GM18508 (cell line): ENCODE measurements at regions not wholly inside any gene's neighbourhood (a gene's known extent, or its start where the extent isn't known, plus 50 kb on each side); places are given as distances from the start of the nearest gene placed in this dataset.
"Not testable (repeated sequence)": the region's sequence is repeated elsewhere in the genome, so short reads cannot be mapped to it uniquely, and the experiment has no call there.

Experiments
- ATAC-seq: cut with Tn5 transposase; IDR thresholded peaks from one replicate; pipeline ENCODE4 v1.9.1; 2021; ENCODE audit warnings: moderate number of reproducible peaks; ENCODE audit not compliant: insufficient read depth, unreplicated experiment

DNA sequence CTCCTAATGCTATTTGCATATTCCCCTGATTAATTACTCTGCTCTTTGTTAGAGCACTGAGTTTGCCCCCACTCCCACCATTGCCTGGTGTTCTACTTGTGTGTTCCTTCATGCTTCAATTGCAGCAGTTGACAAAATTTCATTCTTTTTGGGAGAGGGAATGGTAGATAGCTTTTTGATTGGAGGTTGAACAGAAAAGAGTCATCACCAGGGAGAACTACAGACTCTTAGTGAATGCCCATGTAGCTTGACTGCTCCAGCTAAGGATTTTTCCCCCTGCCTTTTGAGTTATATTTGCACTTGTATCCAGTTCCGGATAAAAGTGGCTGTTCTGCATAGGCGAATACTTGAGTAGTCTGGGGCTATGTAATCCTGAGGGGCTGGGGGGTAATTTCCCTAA, 183.9 kb downstream of the ETNK1 start:
- no peak for ATAC-seq

DNA sequence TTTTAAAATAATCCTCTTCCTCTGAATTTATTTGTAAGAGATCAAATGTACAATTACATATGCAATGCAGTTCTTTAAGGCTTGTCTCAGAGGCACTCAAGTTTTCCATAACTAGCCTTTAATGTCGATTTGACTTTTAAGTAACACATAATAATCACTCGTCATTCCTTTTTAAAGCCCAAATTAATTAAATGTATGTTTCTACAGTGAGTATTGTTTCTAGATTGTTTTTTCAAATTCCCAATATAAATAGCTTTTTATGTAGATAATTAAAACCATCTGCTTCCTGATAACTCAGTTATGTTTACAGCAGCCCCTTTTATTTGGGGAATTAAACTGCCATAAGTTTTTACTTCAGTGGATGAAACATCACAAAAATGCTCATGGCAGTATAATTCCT, 185.1 kb downstream of the ETNK1 start:
- ATAC-seq: no peak

DNA sequence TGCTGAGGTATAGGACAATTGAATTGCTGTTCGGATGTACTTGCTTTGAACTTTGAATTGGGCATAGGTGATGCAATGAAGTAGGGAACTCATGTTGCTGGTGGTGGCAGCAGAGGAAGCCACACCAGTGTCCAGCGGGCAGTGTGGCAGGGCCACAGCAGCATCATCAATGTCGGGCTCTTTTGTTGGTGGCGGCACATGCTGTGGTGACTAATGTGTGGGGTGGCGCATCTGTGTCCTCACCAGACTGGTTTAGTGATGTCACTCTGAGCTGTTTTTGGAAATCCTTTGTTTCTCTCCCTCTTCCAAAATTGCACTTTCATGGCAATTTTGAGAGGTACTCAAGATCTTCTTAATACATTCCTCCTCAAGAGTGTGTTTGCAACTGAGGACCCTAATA, 187.6 kb downstream of the ETNK1 start:
- no peak for ATAC-seq

DNA sequence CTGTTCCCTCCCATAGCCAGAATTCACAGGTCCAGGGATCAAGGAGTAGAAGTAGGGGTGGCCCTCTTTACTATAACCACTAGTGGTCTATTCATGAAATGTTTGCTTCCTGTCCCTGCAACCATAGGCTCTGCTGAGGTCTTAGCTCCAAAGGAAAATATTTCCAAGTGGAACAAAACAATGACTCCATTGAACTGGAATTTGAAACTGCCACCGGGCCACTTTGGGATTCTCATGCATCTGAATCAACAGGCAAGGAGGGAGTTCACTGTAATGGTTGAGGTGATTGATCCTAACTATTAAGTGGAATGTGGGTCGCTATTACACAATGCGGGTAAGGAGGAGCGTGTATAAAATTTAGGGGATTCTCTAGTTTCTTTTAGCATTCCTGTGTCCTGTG, 197.0 kb downstream of the ETNK1 start:
- no peak for ATAC-seq

DNA sequence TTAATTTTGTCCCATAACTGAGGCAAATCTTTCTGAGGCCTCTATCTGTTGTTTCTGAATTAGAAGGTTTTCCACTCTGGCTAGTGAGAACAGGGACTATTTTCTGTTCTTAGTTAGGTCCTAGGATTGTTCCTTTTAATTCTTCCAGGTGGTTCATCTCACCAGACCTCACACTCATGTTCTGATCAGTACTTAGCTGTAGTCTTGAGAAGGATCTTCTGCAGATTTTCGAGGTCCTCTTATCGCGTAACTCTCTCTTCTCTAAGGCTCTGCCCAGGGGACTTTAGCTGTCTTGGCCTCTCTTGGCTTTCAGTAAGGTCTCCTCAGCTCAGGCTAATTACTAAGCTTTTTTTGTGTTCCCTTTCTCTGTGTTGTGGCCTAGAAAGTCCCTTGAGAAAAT, 201.1 kb downstream of the ETNK1 start:
- ATAC-seq: no peak

DNA sequence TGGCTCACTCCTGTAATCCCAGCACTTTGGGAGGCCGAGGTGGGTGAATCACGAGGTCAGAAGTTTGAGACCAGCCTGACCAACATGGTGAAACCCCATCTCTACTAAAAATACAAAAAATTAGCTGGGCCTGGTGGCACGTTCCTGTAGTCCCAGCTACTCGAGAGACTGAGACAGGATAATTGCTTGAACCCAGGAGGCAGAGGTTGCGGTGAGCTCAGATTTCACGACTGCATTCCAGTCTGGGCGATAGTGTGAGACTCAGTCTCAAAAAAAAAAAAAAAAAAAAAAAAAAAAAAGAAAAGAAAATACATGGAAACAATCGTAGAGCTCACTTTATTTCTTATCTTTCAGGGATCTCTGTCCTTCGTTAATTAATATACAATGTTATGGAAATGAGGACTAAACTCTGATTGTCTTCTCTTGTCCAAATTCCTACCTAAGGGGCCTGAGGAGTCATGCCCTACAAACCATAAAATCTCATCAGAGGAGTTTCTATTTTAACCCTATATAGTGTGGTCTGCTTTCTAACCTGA, 201.5 kb downstream of the ETNK1 start:
- not testable (repeated sequence) for ATAC-seq

DNA sequence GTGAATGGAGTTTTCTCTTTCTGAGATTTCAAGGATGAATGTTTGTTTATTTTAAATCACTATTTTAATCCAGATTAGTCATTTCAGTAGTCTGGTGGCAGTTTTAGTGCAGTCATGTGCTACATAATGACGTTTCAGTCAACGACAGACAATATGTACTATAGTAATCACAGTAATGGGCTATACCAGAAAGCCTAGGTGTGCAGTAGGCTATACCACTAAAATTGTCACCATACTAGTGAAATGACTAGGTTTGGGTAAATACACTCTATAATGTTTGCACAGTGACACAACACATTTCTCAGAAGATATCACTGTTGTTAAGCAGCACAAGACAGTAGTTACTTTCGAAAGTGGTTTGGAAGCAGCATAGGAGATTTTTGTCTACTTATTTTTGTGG, 203.1 kb downstream of the ETNK1 start:
- no peak for ATAC-seq

DNA sequence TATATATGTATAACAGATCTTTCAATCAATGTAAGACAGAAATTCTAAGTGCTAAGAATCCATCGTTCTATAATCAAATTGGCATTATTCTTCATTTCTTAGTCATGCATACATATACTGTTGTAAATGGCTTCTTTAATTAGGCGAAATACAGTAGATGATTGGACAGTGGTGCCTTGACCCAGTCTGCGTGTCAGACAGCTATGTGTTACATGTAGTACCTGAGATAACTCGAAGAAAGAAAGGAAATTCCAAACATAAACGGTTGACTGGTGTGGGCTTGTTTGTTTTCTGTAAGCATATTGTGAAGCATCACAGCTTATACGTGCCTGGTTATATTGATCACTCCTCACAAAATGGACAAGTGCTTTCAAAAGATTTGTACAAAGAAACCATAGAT, 210.5 kb downstream of the ETNK1 start:
- no peak for ATAC-seq

DNA sequence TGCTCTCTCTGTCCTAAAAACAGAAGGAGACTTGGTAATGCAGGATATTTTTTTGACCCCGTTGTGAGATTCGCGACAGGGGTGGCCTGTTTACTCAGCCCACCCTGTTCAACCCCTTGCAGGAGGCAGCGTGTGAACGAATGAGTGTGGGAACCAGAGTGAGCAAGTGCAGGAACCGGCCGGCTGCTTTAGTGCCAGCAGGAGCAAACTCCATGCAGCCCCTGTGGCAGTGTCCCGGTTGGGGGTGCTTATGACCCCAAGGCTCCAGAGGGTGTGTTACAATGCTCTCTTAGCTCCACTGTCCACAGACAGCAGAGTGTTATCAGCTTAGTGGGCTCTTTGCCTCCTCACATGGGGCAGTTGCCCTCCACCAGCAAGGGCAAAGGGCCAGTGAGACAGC, 225.2 kb downstream of the ETNK1 start:
- no peak for ATAC-seq

DNA sequence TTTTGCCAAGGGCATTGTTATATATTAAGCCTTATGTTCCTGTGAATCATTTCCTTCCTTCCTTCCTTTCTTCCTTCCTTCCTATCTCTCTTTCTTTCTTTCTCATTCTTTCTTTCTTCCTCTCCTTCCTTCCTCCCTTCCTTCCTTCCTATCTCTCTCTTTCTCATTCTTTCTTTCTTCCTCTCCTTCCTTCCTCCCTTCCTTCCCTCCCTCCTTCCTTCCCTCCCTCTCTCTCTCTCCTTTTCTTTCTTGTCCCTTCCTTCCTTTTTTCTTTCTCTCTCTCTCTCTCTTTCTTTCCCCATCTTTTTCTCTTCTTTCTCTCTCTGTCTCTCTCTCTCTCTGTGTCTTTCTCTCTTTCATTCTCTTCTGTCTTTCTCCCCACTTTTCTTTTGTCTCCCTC, 226.6 kb downstream of the ETNK1 start:
- no peak for ATAC-seq

DNA sequence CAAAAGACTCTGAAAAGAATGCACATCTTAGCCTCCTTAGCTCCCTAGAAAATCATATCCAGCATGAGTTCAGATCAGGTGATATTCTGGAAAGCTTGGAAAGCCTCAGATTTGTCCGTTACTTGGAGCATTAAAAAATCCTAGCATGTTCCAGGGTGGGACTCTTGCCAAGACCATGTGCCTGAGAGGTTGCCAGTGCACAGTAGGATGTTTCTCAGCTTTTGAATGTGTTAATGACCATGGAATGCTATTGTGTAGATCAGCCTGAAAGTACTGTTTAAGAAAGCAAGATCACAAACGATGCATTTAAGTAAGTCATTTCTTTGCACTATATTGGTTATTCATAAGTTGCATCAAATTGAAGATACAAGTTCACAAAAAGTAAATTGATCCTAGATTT, 230.5 kb downstream of the ETNK1 start:
- no peak for ATAC-seq

DNA sequence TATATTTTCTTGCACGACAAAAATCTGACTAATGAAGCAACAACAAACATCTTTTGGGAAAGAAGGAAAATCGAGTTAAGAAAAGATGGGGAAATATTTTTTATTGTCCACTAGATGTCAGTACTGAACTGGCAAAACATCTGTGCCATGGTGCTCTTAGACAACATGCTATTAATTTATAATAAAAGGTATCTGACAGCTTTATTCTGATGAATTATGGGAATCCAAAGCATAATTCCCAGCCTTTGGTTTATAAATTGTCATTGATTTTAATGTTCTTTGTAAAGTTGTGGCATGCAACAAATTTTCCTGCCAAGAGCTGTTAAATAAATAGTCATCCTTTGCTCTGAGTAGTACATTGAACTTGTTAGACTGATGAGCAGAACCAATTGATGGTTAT, 231.2 kb downstream of the ETNK1 start:
- no peak for ATAC-seq

DNA sequence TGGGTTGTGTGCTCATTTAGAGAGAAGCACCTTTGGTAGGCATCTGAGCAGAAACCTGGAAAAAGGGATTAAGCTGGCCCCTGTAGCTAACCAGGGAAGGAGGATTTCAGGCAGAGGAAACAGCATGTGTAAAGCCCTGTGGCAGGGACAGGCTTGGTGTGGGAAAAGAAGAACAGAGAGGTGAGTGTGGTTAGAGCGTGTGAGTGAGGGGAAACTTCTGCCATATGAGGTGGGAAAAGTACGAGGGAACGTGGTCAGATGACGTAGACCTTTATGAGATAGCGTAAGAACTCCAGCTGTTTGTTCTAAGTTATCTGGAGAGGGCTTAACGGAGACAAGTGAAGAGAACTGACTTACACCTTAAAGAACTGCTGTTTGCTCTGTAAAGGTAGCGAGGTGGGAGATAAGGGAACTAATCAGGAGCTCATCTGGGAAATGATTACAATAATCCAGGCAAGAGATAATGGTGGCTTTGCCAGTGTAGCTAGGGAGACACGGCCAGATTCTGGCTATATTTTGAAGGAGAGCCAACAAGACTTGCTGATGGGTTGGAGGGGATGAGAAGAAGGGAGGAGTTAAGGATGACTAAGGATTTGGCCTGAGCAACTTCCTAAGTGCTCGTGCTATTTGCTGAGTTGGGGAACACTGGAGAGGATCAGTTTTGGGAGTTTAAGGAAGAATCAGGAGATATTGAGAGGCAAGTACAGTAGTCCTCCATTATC, 234.0 kb downstream of the ETNK1 start:
- ATAC-seq: no peak

DNA sequence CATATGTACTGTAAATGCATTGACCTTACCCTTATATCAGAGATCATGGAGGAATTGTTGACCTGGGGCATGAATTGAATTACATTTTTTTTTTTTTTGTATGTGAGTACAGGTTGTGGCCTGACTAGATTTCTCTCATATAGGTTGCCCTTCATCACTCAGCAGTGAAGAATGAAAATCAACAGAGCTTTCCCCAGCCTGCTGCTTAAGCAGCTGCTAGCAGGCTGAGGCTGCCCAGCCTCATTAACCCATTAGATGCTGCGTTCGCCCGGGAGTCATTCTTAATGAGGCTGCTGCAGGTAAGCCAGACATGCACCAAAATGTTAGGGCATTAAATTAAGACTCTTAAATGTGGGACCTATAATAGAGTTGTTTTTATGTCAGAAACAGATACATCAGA, 236.0 kb downstream of the ETNK1 start:
- ATAC-seq: no peak

DNA sequence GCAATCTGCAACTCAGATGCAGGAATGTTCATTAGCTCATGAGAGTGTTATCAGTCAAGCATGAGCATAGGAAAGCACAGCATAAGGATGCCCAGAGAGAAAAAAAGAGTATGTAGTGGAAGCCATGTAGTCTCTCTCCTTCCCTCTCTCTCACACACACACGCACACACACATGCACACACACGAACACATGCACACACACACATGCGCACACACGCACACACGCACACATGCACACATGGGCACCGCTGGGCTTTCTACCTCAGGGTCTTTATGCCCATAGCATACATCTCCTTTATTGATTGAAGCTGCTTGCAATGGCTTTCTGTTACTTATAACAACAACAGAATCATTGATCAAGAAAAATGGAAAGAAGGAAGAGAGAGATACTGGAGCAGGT, 240.9 kb downstream of the ETNK1 start:
- no peak for ATAC-seq

DNA sequence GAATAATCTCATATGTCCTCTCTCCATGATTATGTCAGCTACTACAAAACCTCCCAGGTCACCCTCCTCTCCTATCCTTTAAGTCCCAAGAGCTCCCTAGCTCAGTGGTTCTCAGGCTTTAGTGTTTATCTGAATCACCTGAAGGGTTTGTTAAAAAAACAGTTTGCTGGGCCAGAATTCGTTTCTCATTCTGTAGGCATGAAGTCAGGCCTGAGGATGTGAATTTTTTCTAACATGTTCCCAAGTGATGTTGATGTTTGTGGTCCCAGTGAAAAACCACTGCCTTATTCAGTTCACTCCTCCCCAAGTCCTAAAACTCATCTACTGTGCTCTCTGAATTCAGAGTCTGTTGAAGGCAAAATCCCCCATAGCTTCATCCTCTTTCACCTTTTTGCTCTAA, 241.4 kb downstream of the ETNK1 start:
- ATAC-seq: no peak

DNA sequence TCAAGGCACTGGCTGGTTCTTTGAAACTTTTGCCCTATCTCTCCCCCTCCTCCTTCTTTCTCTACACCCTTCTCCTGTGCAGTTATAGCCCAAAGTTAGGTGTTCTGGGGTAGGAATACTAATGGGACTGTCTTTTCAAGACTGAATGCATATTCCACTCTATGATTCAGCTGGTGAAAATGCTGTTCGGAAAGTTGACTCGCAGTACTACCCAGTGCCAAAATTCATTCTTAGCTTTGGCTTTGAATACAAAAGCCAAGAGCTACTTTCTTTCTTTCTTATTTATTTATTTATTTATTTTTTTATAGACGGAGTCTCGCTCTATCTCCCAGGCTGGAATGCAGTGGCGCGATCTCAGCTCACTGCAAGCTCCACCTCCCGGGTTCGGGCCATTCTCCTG, 249.2 kb downstream of the ETNK1 start:
- no peak for ATAC-seq

DNA sequence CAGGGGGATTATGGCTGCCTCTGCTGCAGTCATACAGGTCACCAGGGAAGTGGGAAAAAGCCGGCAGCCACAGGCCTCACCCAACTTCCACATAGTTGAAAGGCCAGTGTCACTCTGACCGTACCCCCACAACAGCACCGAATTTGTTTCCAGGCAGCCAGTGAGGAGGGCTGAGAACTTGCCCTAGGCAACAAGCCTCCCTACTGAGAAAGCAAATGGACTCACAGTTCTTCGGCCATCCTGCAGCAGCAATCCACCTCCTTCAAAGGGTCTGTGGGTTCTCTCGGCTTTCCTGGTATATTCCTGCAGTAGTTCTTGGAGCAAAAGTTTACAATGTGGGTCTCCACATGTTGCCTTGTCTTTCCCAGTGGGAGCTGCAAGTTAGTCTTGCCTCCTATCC, 251.3 kb downstream of the ETNK1 start:
- ATAC-seq: no peak

DNA sequence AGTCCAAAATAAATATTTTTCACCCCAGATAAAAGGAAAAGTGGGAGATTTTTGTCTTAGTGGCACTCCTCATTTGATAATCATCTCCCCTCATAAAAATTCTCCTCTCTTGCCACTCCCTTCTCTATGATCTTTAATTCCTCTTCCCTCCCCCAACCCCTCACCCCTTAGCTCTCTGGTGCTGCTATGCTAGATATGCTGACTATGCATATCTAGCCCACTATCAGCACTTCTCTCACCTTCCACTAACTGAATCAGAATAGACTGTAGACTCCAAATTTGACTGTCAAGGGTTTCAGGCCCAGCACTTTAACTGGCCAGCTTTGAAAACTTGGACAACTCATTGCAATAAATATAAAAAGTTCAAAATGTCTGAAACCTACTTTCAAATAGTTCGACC, 254.2 kb downstream of the ETNK1 start:
- no peak for ATAC-seq

DNA sequence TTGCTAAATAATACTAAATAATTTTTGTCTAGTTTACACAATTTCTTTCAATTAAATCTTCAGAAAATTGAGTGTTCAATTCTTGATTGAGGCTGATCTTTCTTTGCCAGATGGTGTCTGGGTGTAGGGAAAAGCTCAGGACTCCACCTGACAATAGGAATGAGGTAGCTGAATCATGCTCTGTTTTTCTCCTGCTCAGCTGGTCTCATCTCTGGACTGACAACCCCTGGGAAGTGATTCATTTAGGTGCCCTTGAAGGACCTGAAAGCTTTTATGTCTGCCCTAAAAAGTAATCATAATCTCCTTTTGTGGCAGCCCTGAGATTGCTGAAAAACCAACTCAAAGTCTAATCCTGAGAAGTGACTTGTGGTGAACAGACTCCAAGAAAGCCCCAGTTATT, 255.4 kb downstream of the ETNK1 start:
- ATAC-seq: no peak

DNA sequence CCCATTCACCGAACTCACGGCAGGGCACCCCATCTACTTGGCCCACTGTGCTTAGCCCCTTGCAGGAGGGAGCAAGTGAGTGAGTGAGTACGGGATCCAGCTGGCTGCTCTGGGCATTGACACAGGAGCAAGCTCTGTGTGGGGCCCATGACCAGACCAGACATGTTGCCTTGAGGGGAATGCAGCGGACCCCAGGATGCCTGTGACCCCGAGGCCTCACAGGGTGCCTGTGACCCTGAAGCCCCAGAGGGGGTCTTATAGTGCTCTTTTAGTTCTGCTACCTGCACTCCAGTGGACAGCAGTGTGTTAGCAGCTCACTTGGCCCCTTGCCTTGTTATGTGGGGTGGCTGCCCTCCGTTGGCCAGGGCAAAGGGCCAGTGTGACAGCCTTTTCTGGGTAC, 255.8 kb downstream of the ETNK1 start:
- no peak for ATAC-seq

DNA sequence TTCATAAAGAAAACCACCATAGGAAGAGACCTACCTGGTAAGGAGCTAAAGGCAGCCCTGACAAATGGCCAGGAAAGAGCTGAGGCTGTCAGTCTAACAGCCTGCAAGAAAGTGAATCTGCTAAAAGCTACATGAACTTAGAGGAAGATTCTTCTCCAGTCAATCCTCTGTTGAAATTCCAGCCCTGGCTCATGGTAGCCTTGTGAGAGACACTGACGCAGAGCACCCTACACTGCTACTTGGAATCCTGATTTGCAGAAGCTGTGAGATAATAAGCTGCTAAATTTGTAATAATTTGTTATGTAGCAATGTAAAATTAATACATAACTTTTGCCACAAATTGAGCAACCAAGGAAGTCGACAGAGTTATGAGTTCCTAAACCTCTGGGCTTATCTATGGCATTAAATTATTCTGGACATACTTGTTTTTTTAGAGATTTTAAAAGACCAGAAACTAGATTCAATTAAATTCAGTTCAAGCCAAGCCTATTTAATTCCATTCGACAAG, 257.0 kb downstream of the ETNK1 start:
- no peak for ATAC-seq
